Mammary epithelial cell (primary cell): ENCODE measurements at regions not wholly inside any gene's neighbourhood (a gene's known extent, or its start where the extent isn't known, plus 50 kb on each side); places are given as distances from the start of the nearest gene placed in this dataset.

Experiments
- CTCF ChIP-seq, 2 donors: IDR thresholded peaks in 1 of 2; conservative IDR thresholded peaks in 1 of 2; 2 replicates each; pipeline ENCODE4 v1.5.1; 2011 to 2012; ENCODE audit warnings: inconsistent platforms in 2 of 2, low read length in 2 of 2, mild to moderate bottlenecking in 2 of 2, control low read depth in 1 of 2, low read depth in 1 of 2; ENCODE audit not compliant: insufficient read depth in 1 of 2; ENCODE audit errors: extremely low read depth in 1 of 2
- EZH2 ChIP-seq: IDR thresholded peaks from 2 replicates; pipeline ENCODE4 v1.6.1; 2012; ENCODE audit warnings: low read length, inconsistent platforms, borderline replicate concordance

- TF ChIP-seq CTCF (conservative IDR thresholded peaks at IDR 0.05 in 1 of 2, IDR thresholded peaks at IDR 0.05 in 1 of 2; ENCODE audit: extremely low read depth in 1 of 2, insufficient read depth in 1 of 2, low read depth in 1 of 2, low read length in 2 of 2) (no peak), EZH2 (no peak)
These were observed 176.4 kb upstream of the RAB6C start for GRCh38 chr2:129803032-129803431.
